A172 (cell line): ENCODE measurements at regions not wholly inside any gene's neighbourhood (a gene's known extent, or its start where the extent isn't known, plus 50 kb on each side); places are given as distances from the start of the nearest gene placed in this dataset.

Experiments used
- DNase-seq: peaks from one replicate; pipeline ENCODE4 v3.0.0-alpha.2; 2015; ENCODE audit warnings: low spot score

GRCh38 chr1:115233598-115233997 lies 104.5 kb downstream of the NGF start:
- DNase-seq, result no peak

GRCh38 chr1:115230281-115230680 lies 107.8 kb downstream of the NGF start:
- no peak for DNase-seq

- no peak for DNase-seq
These were observed 109.0 kb downstream of the NGF start for GRCh38 chr1:115229016-115229415.

DNA sequence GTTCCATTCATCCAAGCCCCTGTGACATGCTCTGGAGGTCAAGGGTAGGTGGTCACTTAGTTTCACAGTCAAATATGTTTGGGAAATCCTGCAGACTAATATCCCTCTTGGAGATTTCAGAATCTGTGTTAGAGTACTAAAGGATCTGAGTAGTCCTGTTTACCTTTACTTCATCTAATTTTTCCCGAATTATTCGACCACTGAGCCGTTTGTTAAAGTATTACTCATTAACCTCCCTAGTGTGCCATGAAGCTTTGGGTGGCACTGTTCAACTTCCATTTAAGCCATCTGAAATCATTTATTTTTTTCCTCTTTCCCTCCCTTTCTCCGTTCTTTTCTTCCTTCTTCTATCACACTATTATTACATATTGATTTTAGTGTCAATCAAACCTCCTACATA lies 109.9 kb downstream of the NGF start:
- no peak for DNase-seq

GRCh38 chr1:115227346-115228082 lies 110.5 kb downstream of the NGF start:
- no peak for DNase-seq

- no peak for DNase-seq
These were observed 111.9 kb downstream of the NGF start for GRCh38 chr1:115225993-115226685.

DNA sequence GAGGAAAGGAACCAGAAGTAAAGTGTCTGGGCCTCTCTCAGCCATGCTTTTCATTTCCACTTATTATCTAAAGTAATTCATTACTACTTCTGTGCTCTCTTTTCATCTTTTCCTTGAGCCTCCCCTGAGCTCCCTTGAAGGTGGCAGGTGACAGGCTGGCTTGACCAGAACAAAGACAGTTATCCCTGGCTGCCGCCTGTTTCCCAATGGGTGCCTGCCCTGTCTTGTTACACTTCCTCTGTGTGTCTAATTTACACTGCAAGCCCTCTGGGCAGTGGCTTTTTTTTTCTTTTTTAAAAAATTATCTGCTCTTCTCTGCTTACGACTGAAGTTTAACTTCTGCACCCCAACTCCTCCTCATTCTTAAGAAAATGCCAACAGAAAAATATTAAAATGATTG lies 113.4 kb downstream of the NGF start:
- no peak for DNase-seq

DNA sequence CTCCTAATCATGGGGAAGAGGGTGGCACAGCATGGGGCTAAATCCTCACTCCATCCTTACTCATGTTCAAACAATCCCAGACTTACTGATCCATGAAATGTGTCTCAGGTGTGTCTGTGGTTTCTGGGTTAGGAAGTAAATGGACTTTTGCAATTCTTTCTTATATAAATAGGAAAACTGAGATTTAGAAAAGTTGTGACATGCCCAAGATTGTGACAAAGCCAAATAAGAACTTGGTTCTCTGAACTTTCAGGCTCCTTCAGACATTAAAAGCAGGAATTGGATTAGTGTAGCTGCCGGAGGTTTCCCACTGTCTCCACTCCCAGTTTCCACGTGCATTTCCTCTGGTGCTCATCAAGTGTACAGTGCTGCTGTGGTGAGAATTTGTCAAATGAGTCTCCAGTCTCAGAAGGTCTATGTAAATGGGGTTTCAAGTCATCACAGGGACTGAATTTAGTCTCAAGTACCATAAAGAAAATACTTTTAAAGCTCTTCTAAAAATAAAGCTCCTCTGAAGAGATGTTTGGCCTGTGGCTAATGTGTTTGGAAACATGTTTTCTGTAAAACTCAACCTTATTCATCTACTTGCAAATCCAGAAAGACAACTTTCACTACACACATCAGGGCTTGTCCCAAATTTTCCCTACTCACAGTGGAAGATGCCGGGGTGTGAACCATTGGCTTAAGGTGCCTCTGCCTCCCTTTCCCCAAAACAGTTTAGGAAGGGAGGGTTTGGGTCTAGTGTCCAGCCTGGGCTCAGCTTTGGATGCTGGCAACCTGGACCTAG lies 115.2 kb downstream of the NGF start:
- DNase-seq, result no peak

GRCh38 chr1:115220340-115221270 lies 117.4 kb downstream of the NGF start:
- no peak for DNase-seq

GRCh38 chr1:115219927-115220326 lies 118.1 kb downstream of the NGF start:
- no peak for DNase-seq

- DNase-seq, result no peak
These were observed 119.3 kb downstream of the NGF start for GRCh38 chr1:115218699-115219098.

DNA sequence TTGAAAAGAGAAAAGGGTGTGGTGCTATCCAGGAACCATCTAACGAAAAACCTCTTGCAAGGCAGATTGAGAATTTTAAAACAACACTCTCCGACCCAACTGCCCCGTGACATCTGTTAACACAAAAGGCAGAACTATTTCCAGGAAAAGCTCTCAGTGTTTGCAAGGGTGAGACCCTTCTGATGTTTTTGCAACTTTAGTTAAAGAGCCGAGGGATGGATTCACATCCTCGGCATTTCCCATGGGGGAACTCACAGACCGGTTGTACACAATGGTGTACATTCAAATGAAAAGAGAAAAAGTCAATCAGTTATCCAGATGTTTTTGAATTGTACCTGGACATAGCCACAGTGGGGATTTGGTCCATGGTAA lies 120.0 kb downstream of the NGF start:
- no peak for DNase-seq

DNA sequence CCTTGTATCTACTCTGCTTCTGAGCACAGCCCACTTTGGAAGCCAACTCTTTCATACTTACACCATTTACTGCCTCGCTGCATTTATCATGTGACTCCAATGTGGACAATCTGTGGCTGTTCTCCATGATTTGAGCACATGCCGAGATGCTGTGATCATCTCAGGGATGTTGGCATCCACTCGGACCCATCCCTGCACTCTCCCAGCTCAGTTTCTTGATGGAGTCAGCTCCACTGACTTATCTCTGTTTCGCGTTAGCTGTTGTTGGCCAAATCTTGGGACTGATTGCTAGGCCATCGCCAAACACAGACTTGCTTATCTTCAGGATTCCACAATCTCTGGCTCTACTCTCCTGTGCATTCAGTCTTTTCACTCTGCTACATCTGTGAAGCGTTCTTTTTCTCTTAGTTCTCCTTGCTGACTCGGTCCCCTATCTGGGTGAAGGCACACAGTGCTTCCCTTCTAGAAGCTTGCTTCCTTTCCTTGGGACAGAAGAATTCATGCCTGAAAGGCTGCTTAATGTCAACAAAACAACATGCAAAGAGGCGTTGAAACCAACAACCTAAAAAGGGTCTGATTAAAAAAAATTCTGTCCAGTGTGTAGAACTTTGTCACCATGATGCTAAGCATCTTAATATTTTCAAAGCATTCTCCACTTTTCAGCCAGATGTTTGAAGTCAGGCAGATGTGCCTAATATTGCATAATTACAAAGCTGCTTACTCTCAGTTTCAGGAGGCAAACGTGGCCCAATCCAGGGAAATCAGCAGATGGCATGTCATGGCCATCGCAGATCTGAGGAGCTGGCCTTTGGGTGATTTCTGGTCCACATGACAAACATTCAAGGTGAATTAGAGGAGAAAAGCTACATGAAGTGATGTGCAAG lies 120.7 kb downstream of the NGF start:
- DNase-seq, result no peak

DNA sequence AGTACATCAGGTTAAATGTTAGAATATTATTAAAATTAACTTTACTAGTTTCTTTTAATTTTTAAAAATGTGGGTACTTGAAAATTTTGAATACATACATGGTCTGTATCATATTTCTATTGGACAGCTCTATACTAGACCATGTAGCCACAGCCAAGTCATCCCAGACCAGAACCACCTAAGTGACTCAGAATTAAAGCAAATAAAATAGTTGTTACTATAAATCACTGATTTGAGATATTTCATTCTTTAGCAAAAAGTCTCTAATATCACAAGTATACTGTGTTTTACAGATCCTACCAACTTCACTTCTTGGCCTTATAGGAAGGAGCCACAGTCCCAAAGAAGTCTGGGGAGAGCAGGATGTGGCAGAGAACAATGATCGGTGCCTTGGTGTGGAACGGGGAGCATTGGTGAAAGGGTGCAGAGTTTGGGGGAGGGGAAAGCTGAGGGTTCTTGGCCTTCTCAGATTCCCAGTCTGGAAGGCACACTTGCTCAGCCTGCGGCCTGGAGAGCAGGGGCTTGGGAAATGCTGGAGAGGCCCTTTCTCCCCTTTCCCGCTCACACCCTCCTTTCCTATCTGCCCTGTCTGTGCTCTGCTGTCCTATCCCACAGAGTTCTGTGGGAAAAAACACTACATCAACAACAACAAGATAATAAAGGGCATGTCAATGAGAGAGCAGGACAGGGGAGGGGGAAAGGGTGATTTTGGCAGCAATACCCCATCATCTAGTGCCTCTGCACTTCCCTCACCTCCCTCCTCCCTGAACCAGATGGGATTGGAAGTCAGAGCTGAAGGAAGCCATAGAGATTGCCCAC lies 122.1 kb downstream of the NGF start:
- no peak for DNase-seq

DNA sequence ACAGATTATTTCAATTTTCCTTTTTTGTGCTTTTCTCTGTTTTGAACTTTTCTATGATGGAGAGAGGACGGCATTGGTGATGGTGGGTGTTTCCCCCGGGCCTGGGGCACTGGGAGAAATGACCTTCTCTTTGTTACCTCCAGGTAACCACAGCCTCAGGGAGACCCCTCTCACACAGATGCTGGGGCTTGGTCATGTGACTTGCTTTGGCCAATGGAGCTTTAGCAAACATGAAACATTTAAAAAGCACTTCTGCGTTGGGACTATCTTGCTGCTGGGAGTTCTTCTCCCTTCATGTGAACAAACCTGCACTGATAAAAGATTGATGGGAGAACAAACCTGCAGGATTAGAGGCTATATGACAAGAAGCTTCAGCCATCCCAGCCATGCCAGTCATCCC lies 122.9 kb downstream of the NGF start:
- DNase-seq, result no peak

DNA sequence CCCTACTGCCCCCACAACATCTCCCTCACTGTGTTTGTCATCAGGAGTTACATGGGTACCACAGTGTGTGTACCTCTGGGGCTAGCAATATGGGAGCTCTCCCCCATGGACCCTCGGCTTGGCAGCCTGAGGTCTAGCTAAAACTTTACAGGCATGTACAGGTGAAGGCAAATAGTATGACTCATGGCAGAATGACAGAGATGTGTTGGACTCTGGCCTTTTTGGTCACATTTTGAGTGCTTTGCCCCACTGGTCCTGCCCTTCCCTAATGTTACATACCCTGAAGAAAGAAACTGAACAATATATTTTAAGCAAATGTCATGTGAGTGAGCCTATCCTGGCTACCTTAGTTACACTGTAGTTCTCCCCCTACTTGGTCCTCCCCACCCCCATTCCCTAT lies 124.0 kb downstream of the NGF start:
- no peak for DNase-seq

GRCh38 chr1:115213130-115213529 lies 123.8 kb upstream of the TSPAN2 start:
- DNase-seq, result no peak

DNA sequence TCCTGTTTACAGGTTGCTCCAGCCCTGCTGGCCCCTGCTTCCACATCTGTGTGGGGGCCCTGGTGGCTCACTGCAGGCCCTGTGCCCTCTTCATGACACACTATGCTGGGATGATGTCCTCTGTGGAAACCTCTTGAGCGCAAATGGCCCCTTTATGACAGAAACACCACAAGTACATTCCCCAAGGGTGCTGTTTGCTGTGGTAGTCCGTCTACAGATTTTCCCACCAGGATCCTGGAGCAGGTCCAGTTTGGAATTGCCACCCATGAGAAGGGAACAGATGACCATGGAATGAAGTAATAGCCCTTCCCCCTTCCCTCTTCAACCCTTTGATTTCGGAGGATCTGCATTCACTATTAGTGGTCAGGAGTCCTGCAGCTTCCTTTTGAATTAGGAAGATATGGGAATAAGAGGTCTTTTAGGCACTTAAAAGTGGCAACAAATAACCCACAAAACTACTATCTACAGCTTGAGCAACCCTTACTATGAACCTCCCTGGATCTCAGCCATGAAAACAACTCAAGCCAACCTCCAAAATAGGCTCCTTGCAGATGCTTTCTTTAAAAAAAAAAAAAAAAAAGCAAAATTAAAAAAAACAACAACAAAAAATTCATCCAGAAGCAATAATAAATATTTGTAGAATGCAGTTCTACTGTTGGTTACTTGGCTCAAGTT lies 121.9 kb upstream of the TSPAN2 start:
- DNase-seq, result no peak

GRCh38 chr1:115210302-115210711 lies 121.0 kb upstream of the TSPAN2 start:
- DNase-seq, result no peak
